Glutamatergic neuron (in vitro differentiated cells): ENCODE measurements at regions not wholly inside any gene's neighbourhood (a gene's known extent, or its start where the extent isn't known, plus 50 kb on each side); places are given as distances from the start of the nearest gene placed in this dataset.

Experiments
- DNase-seq: peaks from one replicate; pipeline ENCODE4 v3.0.0; 2022
- H3K27ac Mint-ChIP-seq: one replicate; pipeline ENCODE4 v1.8.0; 2020; ENCODE audit warnings: mild to moderate bottlenecking, mixed read lengths, inconsistent platforms; ENCODE audit not compliant: unreplicated experiment
- H3K27me3 Mint-ChIP-seq: one replicate; pipeline ENCODE4 v1.8.0; 2020; ENCODE audit warnings: mild to moderate bottlenecking, moderate library complexity, mixed read lengths, inconsistent platforms; ENCODE audit not compliant: unreplicated experiment
- H3K36me3 Mint-ChIP-seq: one replicate; pipeline ENCODE4 v1.8.0; 2020; ENCODE audit warnings: mild to moderate bottlenecking, mixed read lengths, inconsistent platforms; ENCODE audit not compliant: unreplicated experiment
- H3K4me1 Mint-ChIP-seq: one replicate; pipeline ENCODE4 v1.8.0; 2020; ENCODE audit warnings: mild to moderate bottlenecking, low read depth, mixed read lengths, inconsistent platforms; ENCODE audit not compliant: unreplicated experiment
- H3K4me3 Mint-ChIP-seq: one replicate; pipeline ENCODE4 v1.8.0; 2020; ENCODE audit warnings: mild to moderate bottlenecking, mixed read lengths, inconsistent platforms; ENCODE audit not compliant: unreplicated experiment
- H3K9me3 Mint-ChIP-seq: one replicate; pipeline ENCODE4 v1.8.0; 2020; ENCODE audit warnings: mild to moderate bottlenecking, moderate library complexity, mixed read lengths, inconsistent platforms; ENCODE audit not compliant: unreplicated experiment
- CTCF ChIP-seq: fragments of 200-600 bp; sonication (generic); IDR thresholded peaks from one replicate; pipeline ENCODE4 v1.5.0; 2021; ENCODE audit not compliant: partially characterized antibody, unreplicated experiment

GRCh38 chr6:43966374-43966658 lies 160.9 kb downstream of the MRPL14 start:
- DNase-seq: no peak
- Mint-ChIP-seq H3K4me1 (no peaks in the 10 kb centered on the region), H3K27ac (no peak overlapping the region), H3K36me3 (no peaks in the 10 kb centered on the region), H3K9me3 (peaks cover 4% of the 10 kb centered on the region), H3K4me3 (no peak overlapping the region), H3K27me3 (peaks cover 6% of the 10 kb centered on the region)
- TF ChIP-seq CTCF: no peak

GRCh38 chr6:43965628-43966373 lies 161.5 kb downstream of the MRPL14 start:
- Mint-ChIP-seq H3K4me1 (no peaks in the 10 kb centered on the region), H3K27ac (no peak overlapping the region), H3K27me3 (peaks cover 6% of the 10 kb centered on the region), H3K9me3 (peaks cover 2% of the 10 kb centered on the region), H3K36me3 (no peaks in the 10 kb centered on the region), H3K4me3 (no peak overlapping the region)
- TF ChIP-seq CTCF: no peak
- no peak for DNase-seq

- Mint-ChIP-seq H3K27me3 (peaks cover 6% of the 10 kb centered on the region), H3K36me3 (no peaks in the 10 kb centered on the region), H3K4me1 (no peaks in the 10 kb centered on the region), H3K4me3 (no peak overlapping the region), H3K9me3 (peaks cover 2% of the 10 kb centered on the region), H3K27ac (no peak overlapping the region)
- DNase-seq: no peak
- no peak for TF ChIP-seq CTCF
Measured at GRCh38 chr6:43964659-43965570, 162.3 kb downstream of the MRPL14 start.

GRCh38 chr6:43963877-43964658 lies 163.2 kb downstream of the MRPL14 start:
- no peak overlapping the region for H3K27ac Mint-ChIP-seq
- H3K27me3 Mint-ChIP-seq: peaks cover 6% of the 10 kb centered on the region
- DNase-seq: no peak
- no peaks in the 10 kb centered on the region for H3K36me3 Mint-ChIP-seq
- H3K4me1 Mint-ChIP-seq: no peaks in the 10 kb centered on the region
- H3K9me3 Mint-ChIP-seq: peaks cover 2% of the 10 kb centered on the region
- TF ChIP-seq CTCF: no peak
- H3K4me3 Mint-ChIP-seq: no peak overlapping the region
